ENCODE measurements at regions not wholly inside any gene's neighbourhood (a gene's known extent, or its start where the extent isn't known, plus 50 kb on each side); places are given as distances from the start of the nearest gene placed in this dataset.
A peak's percentile ranks its signal among the peaks of the same experiment; 100 is the strongest.

GRCh38 chr1:14396100-14396499 is 202.4 kb upstream of the KAZN start:
- Histone ChIP-seq H3K36me3 (no peaks in the 10 kb centered on the region), H3K4me3 (no peak overlapping the region), H3K27me3 (no peaks in the 10 kb centered on the region), H3K27ac (replicated peaks in 1 of 4) (no peak overlapping the region), H3K4me1 (no peaks in the 10 kb centered on the region), H3K9me3 (no peaks in the 10 kb centered on the region)
- intact Hi-C loops (cut with DNase I): no loop called here
- peak; percentile 82 for DNase-seq (ENCODE audit: extremely low spot score)
- 88% methylated on average over 5 of the region's 5 CpGs for WGBS
- TF ChIP-seq POLR2A (IDR thresholded peaks at IDR 0.05; ENCODE audit: low read depth) (no peak), CTCF (IDR thresholded peaks at IDR 0.05) (no peak), POLR2AphosphoS5 (IDR thresholded peaks at IDR 0.05) (no peak), EP300 (IDR thresholded peaks at IDR 0.05) (no peak)

- Histone ChIP-seq H3K4me3 (no peak overlapping the region), H3K4me1 (no peaks in the 10 kb centered on the region), H3K27ac (replicated peaks in 1 of 4) (no peak overlapping the region), H3K9me3 (peaks cover 0 to 5% (median 0%) of the 10 kb centered on the region in 4 donors), H3K36me3 (no peaks in the 10 kb centered on the region), H3K27me3 (no peaks in the 10 kb centered on the region)
- WGBS: 92% methylated on average over 13 of the region's 13 CpGs
- no peak for DNase-seq (ENCODE audit: extremely low spot score)
- no peak for TF ChIP-seq POLR2A (IDR thresholded peaks at IDR 0.05; ENCODE audit: low read depth)
- intact Hi-C loops (cut with DNase I): no loop called here
These were observed 194.4 kb upstream of the KAZN start for GRCh38 chr1:14403961-14404645.

GRCh38 chr1:14404862-14405301 is 193.6 kb upstream of the KAZN start:
- no peaks in the 10 kb centered on the region for H3K27me3 ChIP-seq
- no peaks in the 10 kb centered on the region for H3K4me1 ChIP-seq
- TF ChIP-seq CTCF (IDR thresholded peaks at IDR 0.05) (no peak), EP300 (IDR thresholded peaks at IDR 0.05) (no peak), POLR2A (IDR thresholded peaks at IDR 0.05; ENCODE audit: low read depth) (no peak), POLR2AphosphoS5 (IDR thresholded peaks at IDR 0.05) (no peak)
- H3K4me3 ChIP-seq: no peak overlapping the region
- intact Hi-C loops (cut with DNase I): no loop called here
- no peak for DNase-seq (ENCODE audit: extremely low spot score)
- WGBS: 14% methylated on average over 1 of the region's 1 CpG
- H3K36me3 ChIP-seq: no peaks in the 10 kb centered on the region
- H3K9me3 ChIP-seq: peaks cover 0 to 5% (median 0%) of the 10 kb centered on the region in 4 donors
- no peak overlapping the region for H3K27ac ChIP-seq (replicated peaks in 1 of 4)

GRCh38 chr1:14412235-14412634 is 186.2 kb upstream of the KAZN start:
- H3K4me1 ChIP-seq: peaks cover 0 to 7% (median 3%) of the 10 kb centered on the region in 4 donors
- no peaks in the 10 kb centered on the region for H3K36me3 ChIP-seq
- no peak for DNase-seq (ENCODE audit: extremely low spot score)
- intact Hi-C loops (cut with DNase I): no loop called here
- H3K9me3 ChIP-seq: no peaks in the 10 kb centered on the region
- TF ChIP-seq CTCF (IDR thresholded peaks at IDR 0.05) (no peak), EP300 (IDR thresholded peaks at IDR 0.05) (no peak), POLR2AphosphoS5 (IDR thresholded peaks at IDR 0.05) (no peak), POLR2A (IDR thresholded peaks at IDR 0.05; ENCODE audit: low read depth) (no peak)
- no peaks in the 10 kb centered on the region for H3K27me3 ChIP-seq
- H3K27ac ChIP-seq (replicated peaks in 1 of 4): no peak overlapping the region
- H3K4me3 ChIP-seq: no peak overlapping the region

GRCh38 chr1:14413819-14414490 is 184.5 kb upstream of the KAZN start:
- DNase-seq (ENCODE audit: extremely low spot score): no peak
- intact Hi-C loops (cut with DNase I): no loop called here
- Histone ChIP-seq H3K9me3 (no peaks in the 10 kb centered on the region), H3K36me3 (no peaks in the 10 kb centered on the region), H3K4me3 (no peak overlapping the region), H3K27ac (replicated peaks in 1 of 4) (no peak overlapping the region), H3K27me3 (no peaks in the 10 kb centered on the region), H3K4me1 (peaks cover 0 to 7% (median 3%) of the 10 kb centered on the region in 4 donors)
- WGBS: 51% methylated on average over 5 of the region's 5 CpGs
- TF ChIP-seq POLR2A (IDR thresholded peaks at IDR 0.05; ENCODE audit: low read depth) (no peak), CTCF (IDR thresholded peaks at IDR 0.05) (no peak), POLR2AphosphoS5 (IDR thresholded peaks at IDR 0.05) (no peak), EP300 (IDR thresholded peaks at IDR 0.05) (no peak)
